ENCODE measurements at regions not wholly inside any gene's neighbourhood (a gene's known extent, or its start where the extent isn't known, plus 50 kb on each side); places are given as distances from the start of the nearest gene placed in this dataset.
A peak's percentile ranks its signal among the peaks of the same experiment; 100 is the strongest.

- DNase-seq (ENCODE audit: low read depth): no peak
Observed at GRCh38 chr19:16022681-16023080, 53.6 kb upstream of the TPM4 start.

DNA sequence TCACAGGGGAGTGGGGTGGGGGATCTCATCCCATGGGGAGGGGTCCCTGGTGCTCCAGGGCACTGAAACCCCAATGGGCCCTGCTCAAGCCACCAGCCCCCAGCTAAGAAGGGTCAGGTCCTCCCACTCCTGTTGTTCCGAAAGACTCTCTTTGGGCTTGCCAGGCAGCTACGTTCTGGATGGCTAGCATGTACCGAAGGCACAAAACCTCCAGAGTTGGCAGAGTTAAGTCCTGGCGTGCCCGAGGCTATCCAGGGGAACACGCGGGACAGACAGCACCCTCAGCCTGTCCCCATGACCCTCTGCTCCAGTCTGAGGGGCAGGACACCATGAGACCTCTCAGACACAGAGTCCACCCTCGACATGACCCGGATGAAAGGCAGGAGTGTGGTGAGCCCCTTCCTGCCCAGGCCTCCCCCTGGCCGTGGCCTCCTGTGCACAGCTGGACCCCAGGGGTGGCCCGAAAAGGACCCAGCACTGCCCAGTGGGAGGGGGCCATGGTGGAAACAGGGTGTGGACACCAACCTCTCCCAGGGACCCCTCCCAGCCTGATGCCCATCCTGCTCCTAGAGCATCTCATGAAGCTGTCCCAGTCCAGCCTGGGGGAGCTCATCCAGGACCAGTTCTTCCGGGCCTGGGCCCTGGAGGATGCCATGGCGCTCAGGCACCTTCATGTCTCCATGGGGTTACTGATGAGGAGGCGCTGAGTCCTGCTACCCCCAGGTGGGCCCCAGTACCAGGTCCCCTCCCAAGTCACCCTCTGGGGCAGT, 53.0 kb upstream of the TPM4 start:
- DNase-seq (ENCODE audit: low read depth): no peak

GRCh38 chr19:16024266-16025107, 51.8 kb upstream of the TPM4 start:
- no peak for DNase-seq (ENCODE audit: low read depth)

GRCh38 chr19:16025108-16026101, 50.9 kb upstream of the TPM4 start:
- peak; percentile 61 for DNase-seq (ENCODE audit: low read depth)

GRCh38 chr19:16026131-16026530, 50.2 kb upstream of the TPM4 start:
- no peak for DNase-seq (ENCODE audit: low read depth)

Data from amniotic epithelial cell (primary cell).